IPS-20b (cell line): ENCODE measurements at regions not wholly inside any gene's neighbourhood (a gene's known extent, or its start where the extent isn't known, plus 50 kb on each side); places are given as distances from the start of the nearest gene placed in this dataset.
"Not testable (repeated sequence)": the region's sequence is repeated elsewhere in the genome, so short reads cannot be mapped to it uniquely, and the experiment has no call there.

ENCODE experiments used
- H3K27ac ChIP-seq: one replicate; pipeline ENCODE4 v1.5.1; 2013; ENCODE audit warnings: low read length
- H3K27me3 ChIP-seq: 2 replicates; pipeline ENCODE4 v1.6.1; 2013; ENCODE audit warnings: mild to moderate bottlenecking, low read length, inconsistent platforms; ENCODE audit not compliant: insufficient read depth
- H3K36me3 ChIP-seq: 2 replicates; pipeline ENCODE4 v1.6.1; 2013; ENCODE audit warnings: low read depth, mild to moderate bottlenecking, inconsistent platforms, low read length, moderate library complexity; ENCODE audit not compliant: insufficient read depth
- H3K4me1 ChIP-seq: 2 replicates; pipeline ENCODE4 v1.6.1; 2013; ENCODE audit warnings: mild to moderate bottlenecking, control low read depth, inconsistent platforms, low read length, moderate library complexity; ENCODE audit not compliant: insufficient read depth
- H3K4me3 ChIP-seq: 2 replicates; pipeline ENCODE4 v1.5.1; 2013; ENCODE audit warnings: mild to moderate bottlenecking, low read length, inconsistent platforms
- H3K9ac ChIP-seq: 2 replicates; pipeline ENCODE4 v1.6.1; 2013; ENCODE audit warnings: low read depth, mild to moderate bottlenecking, inconsistent platforms, low read length, moderate library complexity
- H3K9me3 ChIP-seq: 2 replicates; pipeline ENCODE4 v1.6.1; 2013; ENCODE audit warnings: mild to moderate bottlenecking, low read depth, low read length, inconsistent platforms; ENCODE audit not compliant: insufficient read depth

DNA sequence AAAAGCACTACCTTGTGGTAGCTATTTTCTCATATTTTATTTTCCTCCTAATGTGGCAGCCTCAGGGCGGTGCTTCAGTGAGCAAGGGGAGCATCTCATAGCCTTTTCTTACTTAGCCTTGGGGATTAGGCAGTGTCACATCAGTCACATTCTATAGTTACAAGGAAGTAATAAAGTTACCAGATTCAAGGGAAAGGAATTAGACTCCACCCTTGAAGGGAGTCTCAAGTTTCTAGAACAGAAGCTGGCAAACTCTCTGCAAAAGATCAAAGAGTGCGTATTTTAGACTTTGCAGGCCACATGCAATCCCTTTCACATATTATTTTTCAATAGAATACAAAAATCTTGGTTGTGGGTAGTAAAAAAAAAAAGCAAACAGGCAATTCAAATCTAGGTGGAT lies 350.4 kb downstream of the AMY1C start:
- H3K9me3 ChIP-seq, result no peaks in the 10 kb centered on the region
- H3K27me3 ChIP-seq, result no peaks in the 10 kb centered on the region
- H3K4me1 ChIP-seq, result no peaks in the 10 kb centered on the region
- H3K9ac ChIP-seq, result no peak overlapping the region
- no peaks in the 10 kb centered on the region for H3K36me3 ChIP-seq
- H3K27ac ChIP-seq, result no peak overlapping the region
- H3K4me3 ChIP-seq, result no peak overlapping the region

DNA sequence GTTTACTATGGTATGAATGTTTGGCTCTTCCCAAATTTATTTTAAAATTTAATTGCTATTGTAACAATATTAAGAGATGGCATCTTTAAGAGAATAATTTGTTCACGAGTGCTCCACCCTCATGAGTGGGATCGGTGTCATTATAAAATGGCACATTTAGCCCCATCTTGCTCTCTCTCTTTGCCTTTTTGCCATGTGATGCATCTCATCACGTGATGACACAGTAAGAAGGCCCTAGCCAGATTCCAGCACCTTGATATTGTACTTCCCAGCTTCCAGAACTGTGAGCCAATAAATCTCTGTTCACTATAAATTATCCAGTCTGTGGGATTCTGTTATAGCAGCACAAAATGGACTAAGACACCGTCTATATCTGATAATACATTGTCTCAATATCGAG lies 355.8 kb downstream of the AMY1C start:
- H3K9ac ChIP-seq, result no peak overlapping the region
- no peak overlapping the region for H3K27ac ChIP-seq
- H3K4me3 ChIP-seq, result no peak overlapping the region
- no peaks in the 10 kb centered on the region for H3K27me3 ChIP-seq
- no peaks in the 10 kb centered on the region for H3K9me3 ChIP-seq
- no peaks in the 10 kb centered on the region for H3K36me3 ChIP-seq
- no peaks in the 10 kb centered on the region for H3K4me1 ChIP-seq

DNA sequence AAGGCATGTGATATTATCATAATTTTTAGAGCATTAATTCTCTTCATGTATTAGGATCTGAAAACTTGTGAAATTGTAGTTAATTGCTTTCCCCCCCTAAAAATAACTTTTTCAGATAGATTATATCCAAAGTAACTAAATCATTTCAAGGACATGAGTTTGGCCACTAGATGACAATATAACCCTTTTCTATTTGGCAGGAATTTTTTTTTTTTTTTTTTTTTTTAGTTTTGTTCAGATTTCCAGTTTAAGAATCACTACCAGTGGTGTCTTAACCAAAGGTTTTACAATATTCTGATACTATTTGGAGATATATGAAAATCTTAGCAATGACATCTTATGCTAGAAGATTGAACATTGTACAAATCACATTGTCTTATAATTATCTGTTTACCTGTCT lies 370.8 kb downstream of the AMY1C start:
- Histone ChIP-seq H3K27ac (no peak overlapping the region), H3K27me3 (no peaks in the 10 kb centered on the region), H3K9me3 (no peaks in the 10 kb centered on the region), H3K36me3 (no peaks in the 10 kb centered on the region), H3K4me3 (no peak overlapping the region), H3K4me1 (peaks cover 4% of the 10 kb centered on the region; the same call in 1 of the 2 replicates), H3K9ac (no peak overlapping the region)

DNA sequence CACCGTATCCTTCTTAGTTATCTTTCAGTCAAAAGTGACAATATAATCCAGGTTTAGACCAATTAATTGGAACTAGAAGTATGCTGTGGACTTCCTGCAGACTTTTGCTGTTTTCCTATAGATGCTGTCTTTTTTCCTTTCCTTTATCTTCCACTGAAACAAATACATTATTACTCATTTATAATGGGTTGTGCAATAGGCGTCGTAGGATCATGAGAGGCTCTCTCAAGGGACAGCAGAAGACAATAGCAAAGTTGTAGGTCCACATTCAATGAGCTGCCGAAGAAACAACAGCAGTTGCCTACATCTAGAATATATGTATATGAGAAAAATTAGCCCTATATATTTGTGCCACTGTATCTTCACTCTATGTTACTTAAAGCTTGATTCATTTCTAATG lies 371.6 kb downstream of the AMY1C start:
- Histone ChIP-seq H3K9me3 (no peaks in the 10 kb centered on the region), H3K9ac (no peak overlapping the region), H3K27me3 (no peaks in the 10 kb centered on the region), H3K36me3 (no peaks in the 10 kb centered on the region), H3K27ac (no peak overlapping the region), H3K4me3 (no peak overlapping the region), H3K4me1 (peaks cover 4% of the 10 kb centered on the region; the same call in 1 of the 2 replicates)

DNA sequence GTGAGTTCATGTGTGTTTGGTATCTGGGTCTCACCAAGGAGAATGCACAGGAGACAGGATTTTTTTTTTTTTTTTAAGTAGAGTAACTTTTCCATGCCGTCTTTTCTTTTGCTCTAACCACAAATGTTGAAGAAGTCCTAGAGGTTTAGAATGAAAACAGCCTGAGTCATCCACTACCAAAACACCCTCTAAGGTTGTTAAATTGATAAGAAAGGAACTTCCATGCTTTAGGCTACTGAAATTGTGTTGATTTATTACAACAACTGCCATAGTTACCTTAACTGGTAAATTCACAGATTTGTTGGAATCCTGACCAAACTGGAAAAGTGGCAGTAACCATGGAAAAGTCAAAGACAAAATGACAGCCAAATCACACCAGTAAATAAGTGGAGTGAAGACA lies 375.6 kb downstream of the AMY1C start:
- H3K9ac ChIP-seq, result no peak overlapping the region
- no peaks in the 10 kb centered on the region for H3K27me3 ChIP-seq
- no peaks in the 10 kb centered on the region for H3K36me3 ChIP-seq
- no peaks in the 10 kb centered on the region for H3K9me3 ChIP-seq
- H3K4me1 ChIP-seq, result peaks cover 4% of the 10 kb centered on the region; the same call in 1 of the 2 replicates
- no peak overlapping the region for H3K27ac ChIP-seq
- no peak overlapping the region for H3K4me3 ChIP-seq

DNA sequence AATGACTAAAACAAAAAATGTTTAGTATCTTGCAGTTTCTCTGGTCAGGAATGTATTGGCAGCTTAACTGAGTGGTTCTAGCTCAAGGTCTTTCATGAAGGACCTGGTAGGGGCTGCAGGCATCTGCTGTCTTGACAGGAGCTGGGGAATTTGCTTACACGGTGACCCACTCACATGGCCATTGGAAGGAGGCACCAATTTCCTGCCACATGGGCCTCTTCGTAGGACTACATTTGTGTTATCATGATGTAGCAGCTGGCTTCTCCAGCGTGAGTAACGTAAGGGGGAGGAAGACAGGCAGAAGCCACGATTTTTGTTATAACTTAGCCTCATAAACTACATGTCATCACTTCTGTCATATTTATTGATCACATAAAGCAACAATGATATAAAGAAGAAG lies 376.3 kb downstream of the AMY1C start:
- Histone ChIP-seq H3K27me3 (no peaks in the 10 kb centered on the region), H3K27ac (no peak overlapping the region), H3K9me3 (no peaks in the 10 kb centered on the region), H3K4me3 (no peak overlapping the region), H3K4me1 (peaks cover 4% of the 10 kb centered on the region; the same call in 1 of the 2 replicates), H3K36me3 (no peaks in the 10 kb centered on the region), H3K9ac (no peak overlapping the region)

DNA sequence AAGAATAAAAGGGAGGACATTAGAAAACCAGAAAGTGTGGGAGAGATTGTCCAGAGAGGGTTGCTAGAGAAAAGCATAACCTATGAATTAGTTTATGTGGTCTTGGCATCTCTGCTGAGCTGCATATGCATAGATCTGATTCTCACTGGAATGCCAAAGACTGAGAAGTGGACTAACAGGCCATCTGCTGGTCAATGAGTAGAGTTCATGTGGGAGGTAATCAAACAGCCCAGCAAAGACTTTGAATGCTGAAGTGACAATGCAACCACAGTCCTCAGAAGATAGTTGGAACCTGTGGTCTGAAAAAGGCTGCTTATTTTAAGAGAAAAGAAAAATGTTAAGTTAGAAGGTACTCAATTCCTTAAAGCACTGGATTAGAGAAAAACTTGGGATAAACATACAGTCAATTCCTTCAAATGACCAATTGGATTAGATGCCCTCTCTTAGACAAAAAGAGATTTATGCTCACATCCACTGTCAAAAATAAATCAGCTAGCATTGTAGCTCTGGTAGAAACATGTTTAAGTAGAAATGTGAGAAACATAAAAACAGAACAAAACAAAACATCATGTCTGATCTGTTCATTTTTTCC lies 382.8 kb downstream of the AMY1C start:
- peaks cover 4% of the 10 kb centered on the region; the same call in 1 of the 2 replicates for H3K4me1 ChIP-seq
- no peaks in the 10 kb centered on the region for H3K9me3 ChIP-seq
- H3K9ac ChIP-seq, result no peak overlapping the region
- no peaks in the 10 kb centered on the region for H3K36me3 ChIP-seq
- H3K27me3 ChIP-seq, result no peaks in the 10 kb centered on the region
- no peak overlapping the region for H3K4me3 ChIP-seq
- no peak overlapping the region for H3K27ac ChIP-seq

DNA sequence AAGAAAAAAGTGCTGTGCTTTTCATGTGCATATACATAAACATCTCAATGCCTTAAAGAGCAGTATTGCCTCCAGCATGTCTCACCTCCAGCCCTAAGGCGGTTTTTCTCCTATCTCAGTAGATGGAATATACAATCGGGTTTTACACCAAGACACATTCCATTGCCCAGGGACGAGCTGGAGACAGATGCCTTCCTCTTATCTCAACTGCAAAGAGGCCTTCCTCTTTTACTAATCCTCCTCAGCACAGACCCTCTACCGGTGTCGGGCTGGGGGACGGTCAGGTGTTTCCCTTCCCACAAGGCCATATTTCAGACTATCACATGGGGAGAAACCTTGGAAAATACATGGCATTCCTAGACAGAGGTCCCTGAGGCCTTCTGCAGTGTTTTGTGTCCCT lies 385.3 kb downstream of the AMY1C start:
- not testable (repeated sequence) for H3K36me3 ChIP-seq, H3K9me3 ChIP-seq, H3K4me1 ChIP-seq, H3K27ac ChIP-seq, H3K9ac ChIP-seq, H3K4me3 ChIP-seq, H3K27me3 ChIP-seq

DNA sequence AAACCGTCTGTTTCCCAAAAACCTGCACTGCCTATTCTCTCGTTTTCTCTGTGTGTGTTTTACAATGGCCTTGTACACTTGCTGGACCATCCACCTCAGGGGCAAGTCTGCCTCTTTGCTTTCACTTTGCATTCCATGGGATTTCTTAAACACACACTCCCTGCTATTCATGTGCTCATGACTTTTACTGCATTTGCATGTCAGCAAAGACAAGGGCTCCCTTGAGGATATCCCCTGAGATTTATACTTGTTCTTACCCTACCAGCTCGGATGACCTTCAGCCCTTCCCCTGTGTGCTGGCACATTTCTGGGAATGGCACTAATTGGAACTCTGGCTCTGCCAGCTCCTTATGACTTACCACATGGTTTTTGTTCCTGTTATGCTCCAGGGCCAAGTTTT lies 386.9 kb downstream of the AMY1C start:
- H3K4me1 ChIP-seq, result peaks cover 4% of the 10 kb centered on the region; the same call in 1 of the 2 replicates

DNA sequence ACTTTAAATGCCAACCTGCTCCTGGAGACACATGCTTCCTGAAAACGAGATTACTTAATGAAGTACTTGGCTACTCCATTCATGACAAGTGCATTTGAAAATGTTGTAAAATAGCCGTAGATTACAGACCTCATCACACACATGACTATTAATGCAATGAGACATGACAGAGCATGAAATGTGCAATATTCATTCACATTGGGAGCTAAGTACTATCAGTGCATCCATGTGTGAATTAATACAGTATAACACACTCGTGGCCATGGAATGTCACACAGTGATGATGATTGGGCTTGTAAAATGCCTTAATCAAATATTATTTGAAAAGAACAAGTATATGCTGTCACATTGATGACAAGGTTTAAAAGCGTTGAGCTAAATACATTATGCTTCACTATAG lies 407.0 kb downstream of the AMY1C start:
- Histone ChIP-seq H3K27ac (no peak overlapping the region), H3K4me3 (no peak overlapping the region), H3K27me3 (no peaks in the 10 kb centered on the region), H3K4me1 (no peaks in the 10 kb centered on the region), H3K9ac (no peak overlapping the region), H3K9me3 (no peaks in the 10 kb centered on the region; the same call in 1 of the 2 replicates), H3K36me3 (no peaks in the 10 kb centered on the region)

More for the DNA sequence above, 386.9 kb downstream of the AMY1C start:
- Histone ChIP-seq H3K4me3 (no peak overlapping the region), H3K27ac (no peak overlapping the region), H3K27me3 (no peaks in the 10 kb centered on the region), H3K9me3 (no peaks in the 10 kb centered on the region), H3K36me3 (no peaks in the 10 kb centered on the region), H3K9ac (no peak overlapping the region)

DNA sequence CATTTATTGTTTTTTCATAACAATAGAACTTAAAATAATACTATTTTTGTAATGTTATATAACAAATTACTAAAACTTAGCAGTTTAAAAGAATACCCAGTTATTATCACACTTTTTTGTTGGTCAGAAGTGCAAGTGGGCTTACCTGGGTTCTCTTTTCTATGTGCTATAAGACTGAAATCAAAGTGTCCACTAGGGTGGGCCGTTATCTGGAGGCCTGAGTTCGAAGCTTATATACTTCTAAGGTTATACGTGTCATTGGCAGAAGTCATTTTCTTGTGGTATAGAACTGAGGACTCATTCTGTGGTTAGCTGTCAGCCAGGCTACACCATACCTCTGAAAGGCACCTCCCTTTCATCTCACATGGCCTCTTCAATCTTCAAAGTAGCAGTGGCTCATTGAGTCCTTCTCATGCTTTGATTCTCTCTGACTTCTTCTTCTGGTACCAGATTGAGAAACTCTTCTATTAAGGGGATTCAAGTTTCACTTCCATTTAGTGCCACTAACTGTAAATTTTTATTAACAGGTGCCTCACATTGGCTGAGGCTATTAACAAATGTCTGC lies 414.3 kb downstream of the AMY1C start:
- Histone ChIP-seq H3K4me3 (no peak overlapping the region), H3K4me1 (no peaks in the 10 kb centered on the region), H3K9me3 (no peaks in the 10 kb centered on the region), H3K36me3 (no peaks in the 10 kb centered on the region), H3K27ac (no peak overlapping the region), H3K9ac (no peak overlapping the region), H3K27me3 (no peaks in the 10 kb centered on the region)

DNA sequence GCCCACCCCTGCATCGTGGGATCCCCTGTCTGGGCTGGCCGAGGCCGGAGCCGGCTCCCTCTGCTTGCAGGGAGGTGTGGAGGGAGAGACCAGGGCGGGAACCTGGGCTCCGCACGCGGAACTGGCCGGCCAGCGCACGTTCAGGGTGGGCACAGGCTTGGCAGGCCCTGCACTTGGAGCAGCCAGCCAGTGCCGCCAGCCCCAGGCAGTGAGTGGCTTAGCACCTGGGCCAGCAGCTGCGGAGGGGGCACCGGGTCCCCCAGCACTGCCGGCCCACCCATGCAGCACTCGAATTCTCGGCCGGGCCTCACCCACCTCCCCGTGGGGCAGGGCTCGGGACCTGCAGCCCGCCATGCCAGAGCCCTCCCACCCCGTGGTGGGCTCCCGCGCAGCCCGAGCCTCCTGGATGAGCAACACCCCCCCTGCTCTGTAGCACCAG lies 422.6 kb downstream of the AMY1C start:
- no peaks in the 10 kb centered on the region for H3K36me3 ChIP-seq
- H3K4me1 ChIP-seq, result no peaks in the 10 kb centered on the region
- no peaks in the 10 kb centered on the region for H3K9me3 ChIP-seq
- no peak overlapping the region for H3K4me3 ChIP-seq
- H3K27me3 ChIP-seq, result no peaks in the 10 kb centered on the region
- no peak overlapping the region for H3K9ac ChIP-seq
- H3K27ac ChIP-seq, result no peak overlapping the region
